ENCODE measurements at regions not wholly inside any gene's neighbourhood (a gene's known extent, or its start where the extent isn't known, plus 50 kb on each side); places are given as distances from the start of the nearest gene placed in this dataset.

GRCh38 chr6:48206091-48206490 is 95.1 kb upstream of the PTCHD4 start:
- TF ChIP-seq POLR2AphosphoS5 (IDR thresholded peaks at IDR 0.05) (no peak), POLR2A (IDR thresholded peaks at IDR 0.05) (no peak), CTCF (IDR thresholded peaks at IDR 0.05) (no peak), EP300 (IDR thresholded peaks at IDR 0.05) (no peak)
